ENCODE measurements at regions not wholly inside any gene's neighbourhood (a gene's known extent, or its start where the extent isn't known, plus 50 kb on each side); places are given as distances from the start of the nearest gene placed in this dataset.

DNA sequence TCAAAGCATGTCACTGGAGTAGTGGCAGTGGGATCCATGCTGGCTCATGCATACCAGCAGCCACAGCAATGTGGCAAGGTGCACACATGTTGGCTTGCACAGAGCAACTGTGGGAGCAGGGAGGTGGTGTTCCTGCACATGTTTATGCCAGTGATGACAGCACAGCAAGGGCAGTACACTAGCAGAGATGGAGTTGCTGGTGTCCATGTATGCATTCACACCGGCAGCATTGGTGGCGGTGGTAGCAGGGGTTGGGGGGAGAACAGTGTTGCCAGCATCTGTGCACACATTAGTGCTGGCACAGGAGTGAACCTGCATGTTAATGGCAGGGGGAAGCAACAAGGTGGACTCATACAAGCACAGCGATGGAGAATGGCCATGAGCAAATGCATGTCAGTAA, 202.0 kb upstream of the KCNMB2 start:
- TF ChIP-seq, protein P1, sequence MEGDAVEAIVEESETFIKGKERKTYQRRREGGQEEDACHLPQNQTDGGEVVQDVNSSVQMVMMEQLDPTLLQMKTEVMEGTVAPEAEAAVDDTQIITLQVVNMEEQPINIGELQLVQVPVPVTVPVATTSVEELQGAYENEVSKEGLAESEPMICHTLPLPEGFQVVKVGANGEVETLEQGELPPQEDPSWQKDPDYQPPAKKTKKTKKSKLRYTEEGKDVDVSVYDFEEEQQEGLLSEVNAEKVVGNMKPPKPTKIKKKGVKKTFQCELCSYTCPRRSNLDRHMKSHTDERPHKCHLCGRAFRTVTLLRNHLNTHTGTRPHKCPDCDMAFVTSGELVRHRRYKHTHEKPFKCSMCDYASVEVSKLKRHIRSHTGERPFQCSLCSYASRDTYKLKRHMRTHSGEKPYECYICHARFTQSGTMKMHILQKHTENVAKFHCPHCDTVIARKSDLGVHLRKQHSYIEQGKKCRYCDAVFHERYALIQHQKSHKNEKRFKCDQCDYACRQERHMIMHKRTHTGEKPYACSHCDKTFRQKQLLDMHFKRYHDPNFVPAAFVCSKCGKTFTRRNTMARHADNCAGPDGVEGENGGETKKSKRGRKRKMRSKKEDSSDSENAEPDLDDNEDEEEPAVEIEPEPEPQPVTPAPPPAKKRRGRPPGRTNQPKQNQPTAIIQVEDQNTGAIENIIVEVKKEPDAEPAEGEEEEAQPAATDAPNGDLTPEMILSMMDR (IDR thresholded peaks at IDR 0.05): no peak
- TF ChIP-seq EZH2 (IDR thresholded peaks at IDR 0.05; ENCODE audit: borderline replicate concordance, insufficient read depth, low read depth, low read length, poor library complexity, severe bottlenecking): no peak
